ENCODE measurements at regions not wholly inside any gene's neighbourhood (a gene's known extent, or its start where the extent isn't known, plus 50 kb on each side); places are given as distances from the start of the nearest gene placed in this dataset.
"Not testable (repeated sequence)": the region's sequence is repeated elsewhere in the genome, so short reads cannot be mapped to it uniquely, and the experiment has no call there.

DNA sequence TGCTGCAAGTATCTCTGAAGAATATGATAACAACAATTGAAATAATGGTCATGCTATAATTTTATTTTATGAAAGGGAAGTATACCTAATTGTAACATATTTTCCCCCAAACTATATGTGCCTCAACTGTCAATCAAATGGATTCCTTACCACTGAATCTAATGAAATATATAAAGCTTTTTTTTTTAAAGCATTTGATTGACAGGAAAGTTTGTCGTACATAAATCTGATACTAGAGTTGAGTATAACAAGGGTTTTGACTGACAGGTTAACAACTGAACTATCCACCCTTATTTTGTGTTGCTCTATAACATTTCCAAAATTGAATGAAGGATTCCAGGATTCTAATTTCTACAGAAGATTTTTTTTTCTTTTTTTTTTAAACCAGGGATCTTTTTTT is 1333.3 kb upstream of the SLC39A10 start:
- no peak for DNase-seq

- no peak for DNase-seq
These were observed 1336.5 kb upstream of the SLC39A10 start for GRCh38 chr2:194320520-194320919.

GRCh38 chr2:194319222-194319992 is 1337.6 kb upstream of the SLC39A10 start:
- DNase-seq: no peak

DNA sequence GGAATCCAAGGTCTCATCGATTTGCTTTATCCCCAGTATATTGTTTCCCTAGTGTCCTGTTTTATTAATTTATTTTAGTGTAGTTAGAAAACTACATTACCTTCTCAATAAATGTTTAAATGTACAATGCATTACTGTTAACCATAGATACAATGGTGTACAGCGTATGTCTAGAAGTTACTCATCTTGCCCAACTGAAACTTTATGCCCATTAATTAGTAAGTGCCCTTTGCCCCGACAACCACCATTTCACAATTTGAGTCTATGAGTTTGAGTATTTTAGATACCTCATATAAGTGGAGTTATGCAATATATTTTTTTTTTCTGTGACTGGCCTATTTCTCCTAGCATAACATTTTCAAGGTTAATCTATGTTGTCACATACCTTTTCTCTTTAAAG is 1343.0 kb upstream of the SLC39A10 start:
- no peak for DNase-seq

DNA sequence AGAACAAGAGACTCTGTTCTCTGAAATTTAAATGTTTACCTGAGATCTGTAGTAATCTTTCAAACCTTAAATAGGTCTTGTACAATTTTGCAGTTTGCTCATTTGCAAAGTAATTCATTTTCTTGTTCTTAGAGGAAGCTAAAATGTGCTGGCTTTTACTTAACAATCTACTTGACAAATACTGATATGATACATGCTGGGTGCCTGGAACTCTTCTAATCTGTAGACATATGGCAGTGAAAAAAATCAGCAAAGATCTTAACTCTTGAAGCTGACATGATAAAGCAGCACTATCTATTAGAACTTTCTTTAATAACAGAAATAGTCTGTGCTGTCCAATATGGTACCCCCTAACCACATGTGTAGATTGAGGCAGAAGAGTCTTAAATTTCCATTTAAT is 1352.8 kb upstream of the SLC39A10 start:
- DNase-seq: no peak

DNA sequence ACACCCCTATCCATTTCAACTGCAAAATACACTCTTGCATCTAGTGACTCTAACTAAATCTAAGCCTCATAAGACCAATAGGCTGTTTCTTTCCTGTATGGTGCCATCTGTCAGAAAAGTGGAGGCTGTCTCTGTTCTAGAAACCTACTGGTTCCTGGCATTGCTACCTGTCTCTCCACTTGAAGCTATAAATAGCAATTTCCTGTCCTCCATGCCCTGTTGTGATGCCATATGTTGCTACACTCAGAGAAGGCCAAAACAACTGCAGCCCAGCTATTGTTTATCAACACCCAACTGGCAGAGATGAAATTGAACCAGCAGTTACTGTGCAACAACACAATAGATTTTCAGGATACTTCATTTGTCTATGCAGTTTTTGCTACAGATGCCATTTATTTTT is 1355.1 kb upstream of the SLC39A10 start:
- no peak for DNase-seq

GRCh38 chr2:194294156-194294555 is 1362.9 kb upstream of the SLC39A10 start:
- no peak for DNase-seq

- no peak for DNase-seq
These were observed 1365.9 kb upstream of the SLC39A10 start for GRCh38 chr2:194291104-194291503.

DNA sequence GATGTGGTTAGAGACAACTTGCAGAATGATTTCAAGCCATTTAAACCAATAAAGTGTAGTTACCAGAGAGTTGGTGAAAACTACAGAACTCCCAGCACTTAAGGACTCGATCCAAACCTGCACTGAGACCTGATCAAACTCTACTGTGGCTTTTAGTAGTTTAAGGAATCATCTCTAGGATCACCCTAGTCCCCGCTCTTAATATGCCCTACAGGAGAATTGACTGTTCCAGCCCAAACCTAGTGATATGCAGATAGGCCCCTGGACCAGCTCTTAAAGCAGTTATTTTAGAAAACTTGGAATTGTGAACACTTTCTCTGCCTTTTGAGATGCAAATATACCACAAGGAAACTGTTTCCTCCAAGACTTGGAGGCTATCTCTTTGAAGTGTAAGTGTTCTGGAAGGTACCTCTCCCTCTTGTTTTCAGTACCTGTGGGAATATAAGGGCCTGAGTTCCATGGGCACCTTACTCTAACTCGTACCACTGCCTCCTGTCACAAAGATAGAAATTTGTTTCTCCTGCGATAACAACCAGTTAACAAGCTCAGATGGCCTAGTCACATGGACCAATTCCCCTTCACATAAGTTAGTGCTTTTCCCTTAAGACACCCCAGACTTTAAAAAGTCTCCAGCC is 1367.2 kb upstream of the SLC39A10 start:
- DNase-seq: no peak

- DNase-seq: not testable (repeated sequence)
These were observed 1380.4 kb upstream of the SLC39A10 start for GRCh38 chr2:194276667-194277066.

- DNase-seq: no peak
These were observed 1385.6 kb upstream of the SLC39A10 start for GRCh38 chr2:194271293-194271961.

DNA sequence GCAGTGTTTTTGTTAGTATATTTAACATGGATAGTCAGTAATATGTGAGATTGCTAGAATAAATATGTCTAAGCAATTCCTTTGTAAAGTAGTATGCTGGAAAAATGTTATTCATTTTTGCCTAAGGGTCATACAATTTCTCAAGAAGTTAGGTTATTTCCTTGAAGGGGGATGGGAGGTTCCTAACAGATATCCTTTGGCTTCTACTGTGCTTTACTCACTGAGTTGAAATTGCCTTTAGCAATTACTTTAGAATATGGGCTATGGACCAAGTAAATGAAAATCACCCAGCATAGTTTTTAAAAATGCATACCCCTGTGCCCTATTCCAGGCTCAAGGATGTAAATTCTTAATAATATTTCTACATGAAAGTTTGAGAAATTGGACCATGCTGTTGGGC is 1386.4 kb upstream of the SLC39A10 start:
- no peak for DNase-seq

GRCh38 chr2:194264586-194264985 is 1392.4 kb upstream of the SLC39A10 start:
- no peak for DNase-seq

DNA sequence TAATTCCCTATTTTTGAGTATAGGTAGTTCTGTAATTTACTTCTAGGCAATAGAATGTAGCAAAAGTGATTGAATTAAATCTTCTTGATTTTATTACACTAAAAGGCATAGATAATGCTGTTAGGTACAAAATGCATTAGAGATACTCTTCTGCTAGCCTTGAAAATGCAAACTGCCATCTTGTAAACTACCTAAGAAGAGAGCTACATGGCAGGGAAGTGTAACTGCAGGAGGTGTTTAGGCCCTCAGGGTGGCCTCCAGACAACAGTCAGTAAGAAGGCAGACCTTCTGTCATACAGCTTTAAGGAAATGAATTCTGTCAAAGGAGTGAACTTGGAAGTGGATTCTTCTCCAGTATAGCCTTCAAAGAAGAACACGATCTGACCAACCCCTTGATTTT is 1396.8 kb upstream of the SLC39A10 start:
- DNase-seq: no peak

- DNase-seq: no peak
These were observed 1399.9 kb upstream of the SLC39A10 start for GRCh38 chr2:194257095-194257494.

- DNase-seq: no peak
These were observed 1403.3 kb upstream of the SLC39A10 start for GRCh38 chr2:194253528-194254259.

DNA sequence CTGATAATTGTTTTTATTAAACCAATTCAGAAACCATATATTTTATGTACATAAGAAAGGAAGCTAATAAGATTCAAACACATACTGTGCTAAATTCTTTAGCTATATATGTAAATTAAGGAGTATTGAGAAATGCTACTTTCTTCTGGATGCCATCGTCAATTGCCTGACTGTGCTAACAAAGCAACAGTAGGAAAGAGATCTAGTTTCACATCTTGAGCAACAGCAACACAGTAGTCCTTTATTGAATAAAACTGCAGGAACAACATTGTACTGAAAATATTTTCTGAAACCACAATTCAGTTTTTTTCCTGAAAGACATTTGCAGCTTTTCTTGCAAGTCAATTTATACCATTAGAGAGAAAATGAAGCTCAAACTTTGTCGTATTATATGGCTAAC is 1404.9 kb upstream of the SLC39A10 start:
- no peak for DNase-seq

GRCh38 chr2:194232600-194232999 is 1424.4 kb upstream of the SLC39A10 start:
- no peak for DNase-seq

- no peak for DNase-seq
These were observed 1433.8 kb upstream of the SLC39A10 start for GRCh38 chr2:194223218-194223617.

- no peak for DNase-seq
These were observed 1442.8 kb upstream of the SLC39A10 start for GRCh38 chr2:194214192-194214591.

- DNase-seq: no peak
These were observed 1451.3 kb upstream of the SLC39A10 start for GRCh38 chr2:194205568-194206227.

DNA sequence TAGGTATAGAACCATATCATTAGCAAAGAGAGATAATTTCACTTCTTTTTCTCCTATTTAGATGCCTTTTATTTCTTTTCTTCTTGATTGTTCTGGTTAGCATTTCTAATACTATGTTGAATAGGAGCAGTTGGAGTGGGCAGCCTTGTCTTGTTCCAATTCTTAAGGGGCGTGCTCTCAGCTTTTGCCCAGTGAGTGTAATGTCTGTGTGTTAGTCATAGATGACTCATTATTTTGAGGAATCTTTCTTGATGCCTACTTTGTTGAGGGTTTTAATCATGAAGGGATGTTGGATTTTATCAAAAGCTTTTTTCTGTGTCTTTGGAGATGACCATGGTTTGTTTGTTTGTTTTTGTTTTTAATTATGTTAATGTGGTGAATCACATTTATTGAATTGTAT is 1453.1 kb upstream of the SLC39A10 start:
- no peak for DNase-seq

DNA sequence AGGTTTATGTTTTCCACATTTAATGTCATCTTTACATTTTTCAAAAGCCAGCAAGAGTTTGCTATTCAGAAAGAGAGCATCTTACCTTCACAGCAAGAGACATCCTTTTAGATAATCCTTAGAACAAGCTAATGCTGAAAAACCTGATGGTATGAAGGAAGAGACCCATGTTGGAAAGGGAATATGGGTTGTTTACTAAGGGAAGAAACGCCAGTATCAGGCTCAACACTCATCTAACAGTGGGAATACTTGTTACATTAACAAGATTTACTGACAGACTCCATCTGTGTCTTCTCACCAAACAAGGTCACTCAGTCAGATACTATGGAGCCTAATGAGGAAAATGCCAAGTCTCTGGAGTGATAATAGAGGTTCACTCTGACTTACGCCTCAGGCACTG is 1474.1 kb upstream of the SLC39A10 start:
- no peak for DNase-seq
